ENCODE measurements at regions not wholly inside any gene's neighbourhood (a gene's known extent, or its start where the extent isn't known, plus 50 kb on each side); places are given as distances from the start of the nearest gene placed in this dataset.
"Not testable (repeated sequence)": the region's sequence is repeated elsewhere in the genome, so short reads cannot be mapped to it uniquely, and the experiment has no call there.

- TF ChIP-seq POLR2A (IDR thresholded peaks at IDR 0.05): not testable (repeated sequence)
- TF ChIP-seq, protein P1, sequence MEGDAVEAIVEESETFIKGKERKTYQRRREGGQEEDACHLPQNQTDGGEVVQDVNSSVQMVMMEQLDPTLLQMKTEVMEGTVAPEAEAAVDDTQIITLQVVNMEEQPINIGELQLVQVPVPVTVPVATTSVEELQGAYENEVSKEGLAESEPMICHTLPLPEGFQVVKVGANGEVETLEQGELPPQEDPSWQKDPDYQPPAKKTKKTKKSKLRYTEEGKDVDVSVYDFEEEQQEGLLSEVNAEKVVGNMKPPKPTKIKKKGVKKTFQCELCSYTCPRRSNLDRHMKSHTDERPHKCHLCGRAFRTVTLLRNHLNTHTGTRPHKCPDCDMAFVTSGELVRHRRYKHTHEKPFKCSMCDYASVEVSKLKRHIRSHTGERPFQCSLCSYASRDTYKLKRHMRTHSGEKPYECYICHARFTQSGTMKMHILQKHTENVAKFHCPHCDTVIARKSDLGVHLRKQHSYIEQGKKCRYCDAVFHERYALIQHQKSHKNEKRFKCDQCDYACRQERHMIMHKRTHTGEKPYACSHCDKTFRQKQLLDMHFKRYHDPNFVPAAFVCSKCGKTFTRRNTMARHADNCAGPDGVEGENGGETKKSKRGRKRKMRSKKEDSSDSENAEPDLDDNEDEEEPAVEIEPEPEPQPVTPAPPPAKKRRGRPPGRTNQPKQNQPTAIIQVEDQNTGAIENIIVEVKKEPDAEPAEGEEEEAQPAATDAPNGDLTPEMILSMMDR (IDR thresholded peaks at IDR 0.05): not testable (repeated sequence)
Observed at GRCh38 chr2:234351866-234352265, 145.0 kb downstream of the ARL4C start.

Measured in lower leg skin (tissue), 3 donors.